Cardiac fibroblast (primary cell): ENCODE measurements at regions not wholly inside any gene's neighbourhood (a gene's known extent, or its start where the extent isn't known, plus 50 kb on each side); places are given as distances from the start of the nearest gene placed in this dataset.
"Not testable (repeated sequence)": the region's sequence is repeated elsewhere in the genome, so short reads cannot be mapped to it uniquely, and the experiment has no call there.

ENCODE experiments used
- DNase-seq, 2 donors: peaks; one replicate each; pipeline versions ENCODE4 v3.0.0 to v3.0.0-alpha.2; 2010; ENCODE audit warnings: low read depth in 2 of 2
- H3K4me3 ChIP-seq, 2 donors: replicated peaks in 1 of 2; 1 replicate in 1 of 2; 2 replicates in 1 of 2; pipeline ENCODE4 v1.5.1; 2011; ENCODE audit warnings: low read depth in 2 of 2, low read length in 2 of 2, mild to moderate bottlenecking in 2 of 2, moderate library complexity in 1 of 2
- CTCF ChIP-seq: IDR thresholded peaks from one replicate; pipeline ENCODE4 v1.5.1; 2011; ENCODE audit warnings: low read depth, mild to moderate bottlenecking, low read length, inconsistent platforms

DNA sequence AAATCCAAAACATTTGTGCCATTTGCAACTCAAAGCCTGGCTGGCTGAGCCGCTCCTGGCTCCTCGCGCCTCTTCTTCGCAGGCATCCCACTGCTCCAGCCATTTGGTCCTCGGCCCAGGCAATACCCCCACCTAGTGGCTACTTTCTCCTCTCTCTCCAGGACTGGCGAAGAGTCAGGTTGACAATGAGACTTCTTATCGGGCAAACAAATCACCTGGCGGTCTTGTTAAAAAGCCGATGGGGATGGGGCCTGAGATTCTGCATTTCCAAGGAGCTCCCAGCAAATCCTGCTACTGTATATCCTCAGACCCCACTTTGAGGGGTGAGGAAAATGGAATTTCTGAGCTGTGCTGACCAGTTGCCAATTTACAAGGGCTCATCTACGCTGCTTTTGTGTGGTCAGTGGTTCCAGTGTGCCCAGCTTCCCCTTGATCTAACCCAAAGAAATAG is 89.0 kb downstream of the ISX start:
- TF ChIP-seq CTCF = peak; percentile 86
- no peak overlapping the region for H3K4me3 ChIP-seq
- DNase-seq = peak; percentile 60 to 66

GRCh38 chr22:35155403-35156025 is 89.6 kb downstream of the ISX start:
- DNase-seq = peak in 1 of 2 donors; percentile 18
- TF ChIP-seq CTCF = no peak
- no peak overlapping the region for H3K4me3 ChIP-seq

- no peak for DNase-seq
- no peak for TF ChIP-seq CTCF
- no peak overlapping the region for H3K4me3 ChIP-seq
These were observed 91.0 kb downstream of the ISX start for GRCh38 chr22:35156945-35157344.

DNA sequence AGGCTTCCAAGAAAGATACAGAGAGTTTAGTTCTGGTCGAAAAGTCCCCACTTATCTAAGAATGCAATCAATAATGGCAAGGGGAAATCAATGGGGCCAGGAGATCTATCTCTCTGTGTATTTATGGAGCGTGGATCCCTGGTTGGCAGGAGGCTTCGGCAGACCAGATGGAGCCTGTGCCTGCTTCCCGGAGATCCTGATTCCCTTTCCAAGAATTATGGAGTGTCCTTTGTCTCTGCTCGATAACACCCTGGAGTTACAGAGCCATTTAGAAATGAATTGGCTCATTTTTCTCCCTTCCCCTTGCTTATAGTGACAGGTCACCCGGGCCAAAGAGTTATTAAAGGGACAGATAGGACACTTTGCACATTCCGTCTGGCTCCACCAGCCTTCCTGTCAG is 92.4 kb downstream of the ISX start:
- no peak overlapping the region for H3K4me3 ChIP-seq
- TF ChIP-seq CTCF = no peak
- no peak for DNase-seq

DNA sequence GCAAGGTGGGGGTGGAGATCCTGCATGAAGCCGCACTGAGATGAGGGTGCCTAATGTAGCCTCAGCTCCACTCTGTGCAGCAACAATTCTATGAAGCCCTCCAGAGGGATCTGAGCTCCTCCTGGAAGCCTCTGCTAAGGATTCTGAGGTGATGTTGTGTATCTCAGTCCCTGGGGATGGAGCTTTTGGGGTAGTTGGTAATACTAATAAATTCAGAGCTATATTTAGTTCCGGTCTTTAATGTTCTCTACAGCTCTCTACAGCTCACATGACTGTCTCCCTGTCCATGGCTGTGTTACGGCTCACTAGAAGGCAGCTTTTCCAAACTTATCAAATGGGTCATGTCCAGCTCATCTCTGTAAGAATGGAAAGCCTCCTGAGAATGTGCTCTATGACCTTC is 93.4 kb downstream of the ISX start:
- no peak for DNase-seq
- H3K4me3 ChIP-seq = no peak overlapping the region
- TF ChIP-seq CTCF = no peak

- TF ChIP-seq CTCF = no peak
- no peak for DNase-seq
- H3K4me3 ChIP-seq = no peak overlapping the region
These were observed 94.3 kb downstream of the ISX start for GRCh38 chr22:35160268-35160667.

DNA sequence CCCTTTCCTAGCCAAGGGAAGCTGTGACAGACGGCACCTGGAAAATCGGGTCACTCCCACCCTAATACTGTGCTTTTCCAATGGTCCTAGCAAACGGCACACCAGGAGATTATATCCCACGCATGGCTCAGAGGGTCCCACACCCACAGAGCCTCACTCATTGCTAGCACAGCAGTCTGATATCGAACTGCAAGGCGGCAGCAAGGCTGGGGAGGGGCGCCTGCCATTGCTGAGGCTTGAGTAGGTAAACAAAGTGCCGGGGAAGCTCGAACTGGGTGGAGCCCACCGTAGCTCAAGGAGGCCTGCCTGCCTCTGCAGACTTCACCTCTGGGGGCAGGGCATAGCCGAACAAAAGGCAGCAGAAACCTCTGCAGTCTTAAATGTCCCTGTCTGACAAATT is 91.4 kb upstream of the HMGXB4 start:
- H3K4me3 ChIP-seq, DNase-seq: not testable (repeated sequence)
